ENCODE measurements at regions not wholly inside any gene's neighbourhood (a gene's known extent, or its start where the extent isn't known, plus 50 kb on each side); places are given as distances from the start of the nearest gene placed in this dataset.

DNA sequence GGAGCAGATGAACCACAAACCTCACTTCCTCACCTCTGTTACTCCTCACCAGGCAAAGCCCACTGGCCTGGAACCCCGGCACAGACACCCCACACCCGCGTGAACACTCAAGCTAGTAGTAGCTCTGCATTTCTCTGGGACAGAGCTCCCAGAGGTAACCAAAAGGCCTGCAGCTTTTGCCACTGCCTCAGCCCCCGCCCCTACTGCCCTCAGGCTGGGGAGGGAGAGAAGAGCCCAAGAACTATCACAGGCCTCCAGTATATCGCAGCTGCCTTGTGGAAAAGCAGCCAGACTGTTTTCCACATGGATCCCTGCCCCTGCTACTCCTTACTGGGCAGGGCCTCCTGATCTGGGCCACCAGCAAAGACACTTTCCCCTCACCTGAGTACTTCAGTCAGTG, 728.7 kb upstream of the ACTRT1 start:
- TF ChIP-seq CTCF (IDR thresholded peaks at IDR 0.05; ENCODE audit: poor library complexity), result no peak
- no peak for TF ChIP-seq EZH2 (IDR thresholded peaks at IDR 0.05; ENCODE audit: borderline replicate concordance)
- no peak for TF ChIP-seq EZH2phosphoT487 (IDR thresholded peaks at IDR 0.05; ENCODE audit: low read depth, severe bottlenecking, unreplicated experiment)

Data from hepatocyte (in vitro differentiated cells).